IMR-90 (cell line): ENCODE measurements at regions not wholly inside any gene's neighbourhood (a gene's known extent, or its start where the extent isn't known, plus 50 kb on each side); places are given as distances from the start of the nearest gene placed in this dataset.
A peak's percentile ranks its signal among the peaks of the same experiment; 100 is the strongest.

ENCODE experiments used
- BHLHE40 ChIP-seq: fragments of 150-350 bp; IDR thresholded peaks from 2 replicates; pipeline ENCODE4 v1.6.1; 2016; ENCODE audit warnings: mild to moderate bottlenecking, low read depth, low read length
- CEBPB ChIP-seq: IDR thresholded peaks from 2 replicates; pipeline ENCODE4 v1.6.1; 2012; ENCODE audit warnings: low read depth, low read length, improper control_type of control experiment
- MAFK ChIP-seq: IDR thresholded peaks from 2 replicates; pipeline ENCODE4 v1.6.1; 2012; ENCODE audit warnings: low read depth, low read length, improper control_type of control experiment
- POLR2A ChIP-seq: IDR thresholded peaks from 2 replicates; pipeline ENCODE4 v1.6.1; 2012; ENCODE audit warnings: mild to moderate bottlenecking, low read depth, low read length
- RCOR1 ChIP-seq: IDR thresholded peaks from 2 replicates; pipeline ENCODE4 v1.6.1; 2012; ENCODE audit warnings: mild to moderate bottlenecking, low read length, improper control_type of control experiment; ENCODE audit not compliant: insufficient replicate concordance
- TF ChIP-seq, protein P1 (sequence below): fragments of 150-350 bp; IDR thresholded peaks from 2 replicates; pipeline ENCODE4 v1.6.1; 2017; ENCODE audit warnings: mild to moderate bottlenecking, antibody characterized with exemption, low read length, low read depth
- TF ChIP-seq, protein P2 (sequence below): conservative IDR thresholded peaks from 2 replicates; pipeline ENCODE4 v1.5.1; 2012; ENCODE audit warnings: mild to moderate bottlenecking, low read depth, low read length, improper control_type of control experiment

DNA sequence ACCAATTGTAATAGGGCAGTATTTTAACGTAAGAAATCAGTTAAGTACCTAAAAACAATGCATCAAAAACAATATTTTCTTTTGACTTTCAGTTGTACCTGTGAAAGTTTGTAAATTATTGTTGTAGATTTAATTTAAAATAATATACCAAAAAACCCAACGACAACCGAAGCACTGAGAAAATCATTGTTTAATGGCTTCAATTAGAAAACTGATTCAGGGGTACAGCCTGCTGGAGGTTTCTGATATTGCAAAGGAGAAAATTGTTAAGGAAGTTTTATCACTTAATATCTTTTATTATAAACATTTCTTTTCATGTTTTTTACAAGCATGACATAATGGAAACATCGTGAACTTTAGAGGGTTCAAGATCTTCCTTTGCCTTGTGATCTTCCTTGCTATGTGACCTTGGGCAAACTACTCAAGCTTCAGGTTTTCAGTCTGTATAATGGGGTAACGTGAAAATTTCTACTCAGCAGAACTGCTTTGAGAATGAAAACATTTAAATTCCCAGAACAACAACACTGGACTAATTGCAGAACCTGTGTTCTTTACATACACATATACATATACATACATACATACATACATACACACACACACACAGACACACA lies 76.3 kb upstream of the GLS start:
- TF ChIP-seq, protein P1, sequence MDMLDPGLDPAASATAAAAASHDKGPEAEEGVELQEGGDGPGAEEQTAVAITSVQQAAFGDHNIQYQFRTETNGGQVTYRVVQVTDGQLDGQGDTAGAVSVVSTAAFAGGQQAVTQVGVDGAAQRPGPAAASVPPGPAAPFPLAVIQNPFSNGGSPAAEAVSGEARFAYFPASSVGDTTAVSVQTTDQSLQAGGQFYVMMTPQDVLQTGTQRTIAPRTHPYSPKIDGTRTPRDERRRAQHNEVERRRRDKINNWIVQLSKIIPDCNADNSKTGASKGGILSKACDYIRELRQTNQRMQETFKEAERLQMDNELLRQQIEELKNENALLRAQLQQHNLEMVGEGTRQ: no peak
- TF ChIP-seq BHLHE40: no peak
- TF ChIP-seq, protein P2, sequence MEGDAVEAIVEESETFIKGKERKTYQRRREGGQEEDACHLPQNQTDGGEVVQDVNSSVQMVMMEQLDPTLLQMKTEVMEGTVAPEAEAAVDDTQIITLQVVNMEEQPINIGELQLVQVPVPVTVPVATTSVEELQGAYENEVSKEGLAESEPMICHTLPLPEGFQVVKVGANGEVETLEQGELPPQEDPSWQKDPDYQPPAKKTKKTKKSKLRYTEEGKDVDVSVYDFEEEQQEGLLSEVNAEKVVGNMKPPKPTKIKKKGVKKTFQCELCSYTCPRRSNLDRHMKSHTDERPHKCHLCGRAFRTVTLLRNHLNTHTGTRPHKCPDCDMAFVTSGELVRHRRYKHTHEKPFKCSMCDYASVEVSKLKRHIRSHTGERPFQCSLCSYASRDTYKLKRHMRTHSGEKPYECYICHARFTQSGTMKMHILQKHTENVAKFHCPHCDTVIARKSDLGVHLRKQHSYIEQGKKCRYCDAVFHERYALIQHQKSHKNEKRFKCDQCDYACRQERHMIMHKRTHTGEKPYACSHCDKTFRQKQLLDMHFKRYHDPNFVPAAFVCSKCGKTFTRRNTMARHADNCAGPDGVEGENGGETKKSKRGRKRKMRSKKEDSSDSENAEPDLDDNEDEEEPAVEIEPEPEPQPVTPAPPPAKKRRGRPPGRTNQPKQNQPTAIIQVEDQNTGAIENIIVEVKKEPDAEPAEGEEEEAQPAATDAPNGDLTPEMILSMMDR: peak; percentile 75
- no peak for TF ChIP-seq RCOR1
- TF ChIP-seq CEBPB: no peak
- TF ChIP-seq MAFK: no peak
- TF ChIP-seq POLR2A: no peak
